ENCODE measurements at regions not wholly inside any gene's neighbourhood (a gene's known extent, or its start where the extent isn't known, plus 50 kb on each side); places are given as distances from the start of the nearest gene placed in this dataset.

DNA sequence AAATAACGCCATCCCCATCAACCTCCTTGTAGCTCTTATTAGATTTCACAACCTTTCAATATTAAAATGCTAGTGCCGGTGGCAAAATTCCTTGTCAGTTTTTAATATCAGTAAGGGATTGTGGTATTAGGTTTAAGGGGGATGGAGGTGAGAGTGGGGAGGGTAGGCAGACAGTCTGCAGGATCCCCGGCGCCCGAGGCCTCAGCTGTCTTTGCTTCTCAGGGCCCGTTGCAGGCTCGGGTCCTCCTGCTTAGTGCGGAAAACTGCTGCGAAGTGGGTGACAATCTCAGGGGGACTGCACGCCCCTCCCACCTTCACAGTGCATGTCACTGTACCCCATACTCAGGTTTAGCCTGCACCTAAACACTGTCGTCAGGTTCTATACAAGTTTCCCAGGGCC lies 274.3 kb upstream of the PODXL start:
- H3K36me3 ChIP-seq (ENCODE audit: control insufficient read depth, insufficient read depth, low read length) = no peaks in the 10 kb centered on the region
- H4K20me1 ChIP-seq (replicated peaks; ENCODE audit: control insufficient read depth, insufficient read depth, low read length) = no peaks in the 10 kb centered on the region
- DNase-seq (ENCODE audit: extremely low read depth in 1 of 4, low spot score in 3 of 4) (no peak), ATAC-seq (no peak), FAIRE-seq (no peak)
- peaks cover 0 to 3% of the 10 kb centered on the region in 2 experiments; a peak in 1 of 5 replicates for H3K4me1 ChIP-seq (replicated peaks in 1 of 2; ENCODE audit: control insufficient read depth in 2 of 2, insufficient read depth in 2 of 2, low read length in 2 of 2)
- H3K9ac ChIP-seq (ENCODE audit: insufficient read depth in 1 of 2, low read depth in 2 of 2, low read length in 2 of 2) = no peak overlapping the region
- no peaks in the 10 kb centered on the region for H3K79me2 ChIP-seq (ENCODE audit: control insufficient read depth, insufficient read depth, low read length)
- no TSS peak for BruUV-seq (replicated peaks)
- TF ChIP-seq ZBTB7A (IDR thresholded peaks at IDR 0.05; ENCODE audit: borderline replicate concordance, control insufficient read depth, low read depth, low read length) (no peak), CTBP1 (IDR thresholded peaks at IDR 0.05; ENCODE audit: borderline replicate concordance) (no peak)
- TF ChIP-seq, protein P1, sequence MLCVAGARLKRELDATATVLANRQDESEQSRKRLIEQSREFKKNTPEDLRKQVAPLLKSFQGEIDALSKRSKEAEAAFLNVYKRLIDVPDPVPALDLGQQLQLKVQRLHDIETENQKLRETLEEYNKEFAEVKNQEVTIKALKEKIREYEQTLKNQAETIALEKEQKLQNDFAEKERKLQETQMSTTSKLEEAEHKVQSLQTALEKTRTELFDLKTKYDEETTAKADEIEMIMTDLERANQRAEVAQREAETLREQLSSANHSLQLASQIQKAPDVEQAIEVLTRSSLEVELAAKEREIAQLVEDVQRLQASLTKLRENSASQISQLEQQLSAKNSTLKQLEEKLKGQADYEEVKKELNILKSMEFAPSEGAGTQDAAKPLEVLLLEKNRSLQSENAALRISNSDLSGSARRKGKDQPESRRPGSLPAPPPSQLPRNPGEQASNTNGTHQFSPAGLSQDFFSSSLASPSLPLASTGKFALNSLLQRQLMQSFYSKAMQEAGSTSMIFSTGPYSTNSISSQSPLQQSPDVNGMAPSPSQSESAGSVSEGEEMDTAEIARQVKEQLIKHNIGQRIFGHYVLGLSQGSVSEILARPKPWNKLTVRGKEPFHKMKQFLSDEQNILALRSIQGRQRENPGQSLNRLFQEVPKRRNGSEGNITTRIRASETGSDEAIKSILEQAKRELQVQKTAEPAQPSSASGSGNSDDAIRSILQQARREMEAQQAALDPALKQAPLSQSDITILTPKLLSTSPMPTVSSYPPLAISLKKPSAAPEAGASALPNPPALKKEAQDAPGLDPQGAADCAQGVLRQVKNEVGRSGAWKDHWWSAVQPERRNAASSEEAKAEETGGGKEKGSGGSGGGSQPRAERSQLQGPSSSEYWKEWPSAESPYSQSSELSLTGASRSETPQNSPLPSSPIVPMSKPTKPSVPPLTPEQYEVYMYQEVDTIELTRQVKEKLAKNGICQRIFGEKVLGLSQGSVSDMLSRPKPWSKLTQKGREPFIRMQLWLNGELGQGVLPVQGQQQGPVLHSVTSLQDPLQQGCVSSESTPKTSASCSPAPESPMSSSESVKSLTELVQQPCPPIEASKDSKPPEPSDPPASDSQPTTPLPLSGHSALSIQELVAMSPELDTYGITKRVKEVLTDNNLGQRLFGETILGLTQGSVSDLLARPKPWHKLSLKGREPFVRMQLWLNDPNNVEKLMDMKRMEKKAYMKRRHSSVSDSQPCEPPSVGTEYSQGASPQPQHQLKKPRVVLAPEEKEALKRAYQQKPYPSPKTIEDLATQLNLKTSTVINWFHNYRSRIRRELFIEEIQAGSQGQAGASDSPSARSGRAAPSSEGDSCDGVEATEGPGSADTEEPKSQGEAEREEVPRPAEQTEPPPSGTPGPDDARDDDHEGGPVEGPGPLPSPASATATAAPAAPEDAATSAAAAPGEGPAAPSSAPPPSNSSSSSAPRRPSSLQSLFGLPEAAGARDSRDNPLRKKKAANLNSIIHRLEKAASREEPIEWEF (CRISPR knock-in tag; IDR thresholded peaks at IDR 0.05) = no peak
- no peak overlapping the region for H3K27ac ChIP-seq (ENCODE audit: extremely low read depth, low read depth, low read length)
- intact Hi-C loops (cut with micrococcal nuclease) (no loop called here), in situ Hi-C loops (cut with MboI) (no loop called here)
- no peaks in the 10 kb centered on the region for H3K9me1 ChIP-seq (ENCODE audit: control insufficient read depth, insufficient read depth, low read length)
- H3K4me2 ChIP-seq (ENCODE audit: insufficient read depth, low read length) = no peak overlapping the region
- H3K27me3 ChIP-seq (ENCODE audit: control insufficient read depth in 2 of 2, insufficient read depth in 2 of 2, low read length in 2 of 2) = peaks cover 20 to 46% of the 10 kb centered on the region in 2 experiments
- WGBS (ENCODE audit: insufficient coverage, low coverage, missing lambda C conversion rate) = 1% methylated on average over 11 of the region's 11 CpGs
- no peaks in the 10 kb centered on the region for H3K9me3 ChIP-seq (replicated peaks; ENCODE audit: control insufficient read depth, insufficient read depth, low read depth, low read length)
- no peak overlapping the region for H2AFZ ChIP-seq (ENCODE audit: low read depth, low read length)
- ChIA-PET POLR2A (interaction anchor here (0.7 kb wide), 1 partner anchor 267 kb away, joined by 3 read pairs; no protein-coding TSS in a partner anchor), CTCF (ENCODE audit: low intra/inter-chr PET ratio) (no interaction called here)
- H3K4me3 ChIP-seq = no peak overlapping the region
